RPMI8226 (cell line): ENCODE measurements at regions not wholly inside any gene's neighbourhood (a gene's known extent, or its start where the extent isn't known, plus 50 kb on each side); places are given as distances from the start of the nearest gene placed in this dataset.
A peak's percentile ranks its signal among the peaks of the same experiment; 100 is the strongest.

Experiments used
- DNase-seq: peaks from one replicate; pipeline ENCODE4 v3.0.0-alpha.2; 2015

GRCh38 chr2:5845798-5846330 lies 153.7 kb downstream of the SOX11 start:
- DNase-seq, result peak; percentile 8

- no peak for DNase-seq
These were observed 154.7 kb downstream of the SOX11 start for GRCh38 chr2:5846881-5847280.

- DNase-seq, result no peak
These were observed 157.4 kb downstream of the SOX11 start for GRCh38 chr2:5849562-5849961.

GRCh38 chr2:5851410-5851809 lies 159.2 kb downstream of the SOX11 start:
- no peak for DNase-seq

- no peak for DNase-seq
These were observed 162.6 kb downstream of the SOX11 start for GRCh38 chr2:5854797-5855196.

GRCh38 chr2:5867056-5867455 lies 174.9 kb downstream of the SOX11 start:
- no peak for DNase-seq

GRCh38 chr2:5868931-5869330 lies 176.7 kb downstream of the SOX11 start:
- no peak for DNase-seq

GRCh38 chr2:5869936-5870335 lies 177.8 kb downstream of the SOX11 start:
- no peak for DNase-seq

GRCh38 chr2:5877360-5877759 lies 185.2 kb downstream of the SOX11 start:
- no peak for DNase-seq

- no peak for DNase-seq
These were observed 193.4 kb downstream of the SOX11 start for GRCh38 chr2:5885451-5886173.

- no peak for DNase-seq
These were observed 194.3 kb downstream of the SOX11 start for GRCh38 chr2:5886462-5886861.

GRCh38 chr2:5888126-5888525 lies 195.9 kb downstream of the SOX11 start:
- no peak for DNase-seq

GRCh38 chr2:5889519-5889918 lies 197.3 kb downstream of the SOX11 start:
- no peak for DNase-seq

- DNase-seq, result no peak
These were observed 202.2 kb downstream of the SOX11 start for GRCh38 chr2:5894355-5894754.

GRCh38 chr2:5895284-5895683 lies 203.1 kb downstream of the SOX11 start:
- DNase-seq, result no peak

- no peak for DNase-seq
These were observed 205.1 kb downstream of the SOX11 start for GRCh38 chr2:5897249-5897648.

- no peak for DNase-seq
These were observed 206.5 kb downstream of the SOX11 start for GRCh38 chr2:5898667-5899066.

GRCh38 chr2:5905661-5906060 lies 213.5 kb downstream of the SOX11 start:
- DNase-seq, result no peak

GRCh38 chr2:5908071-5908470 lies 215.9 kb downstream of the SOX11 start:
- DNase-seq, result no peak

- no peak for DNase-seq
These were observed 219.5 kb downstream of the SOX11 start for GRCh38 chr2:5911718-5912117.

- DNase-seq, result no peak
These were observed 221.7 kb downstream of the SOX11 start for GRCh38 chr2:5913711-5914395.

GRCh38 chr2:5914811-5915611 lies 222.8 kb downstream of the SOX11 start:
- DNase-seq, result no peak

- peak; percentile 51 for DNase-seq
These were observed 223.7 kb downstream of the SOX11 start for GRCh38 chr2:5915881-5916310.
